Thoracic aorta (tissue), 2 donors: ENCODE measurements at regions not wholly inside any gene's neighbourhood (a gene's known extent, or its start where the extent isn't known, plus 50 kb on each side); places are given as distances from the start of the nearest gene placed in this dataset.

ENCODE experiments used
- ATAC-seq: fragments of 150-250 bp; one replicate; pipeline ENCODE4 v1.8.0; 2017; ENCODE audit warnings: low read depth; ENCODE audit not compliant: insufficient number of reproducible peaks, low FRiP score
- DNase-seq: peaks from one replicate; pipeline ENCODE4 v3.0.0-alpha.2; 2020; ENCODE audit warnings: low spot score
- H3K27ac ChIP-seq, 2 donors: fragments of 200-600 bp; sonication (generic); 1 replicate in 1 of 2; 2 replicates in 1 of 2; pipeline ENCODE4 v1.5.1; 2016; ENCODE audit warnings: mild to moderate bottlenecking in 2 of 2, moderate library complexity in 2 of 2
- H3K27me3 ChIP-seq: fragments of 200-600 bp; sonication (generic); replicated peaks from 2 replicates; pipeline ENCODE4 v1.6.0; 2016; ENCODE audit warnings: mild to moderate bottlenecking; ENCODE audit not compliant: insufficient read depth
- H3K36me3 ChIP-seq: fragments of 200-600 bp; sonication (generic); one replicate; pipeline ENCODE4 v1.5.1; 2016
- H3K4me1 ChIP-seq, 2 donors: fragments of 200-600 bp; sonication (generic); 1 replicate in 1 of 2; 2 replicates in 1 of 2; pipeline versions ENCODE4 v1.5.1 to v1.6.0; 2016; ENCODE audit warnings: low read depth in 2 of 2, mild to moderate bottlenecking in 1 of 2; ENCODE audit not compliant: control insufficient read depth in 1 of 2
- H3K4me3 ChIP-seq: fragments of 200-600 bp; sonication (generic); 2 replicates; pipeline ENCODE4 v1.5.1; 2016; ENCODE audit warnings: mild to moderate bottlenecking
- H3K9me3 ChIP-seq: fragments of 200-600 bp; sonication (generic); 2 replicates; pipeline ENCODE4 v1.5.1; 2016
- TF ChIP-seq, protein P1 (sequence below): fragments of 200-600 bp; sonication (generic); IDR thresholded peaks from one replicate; pipeline ENCODE4 v1.5.1; 2019; ENCODE audit warnings: antibody characterized with exemption

DNA sequence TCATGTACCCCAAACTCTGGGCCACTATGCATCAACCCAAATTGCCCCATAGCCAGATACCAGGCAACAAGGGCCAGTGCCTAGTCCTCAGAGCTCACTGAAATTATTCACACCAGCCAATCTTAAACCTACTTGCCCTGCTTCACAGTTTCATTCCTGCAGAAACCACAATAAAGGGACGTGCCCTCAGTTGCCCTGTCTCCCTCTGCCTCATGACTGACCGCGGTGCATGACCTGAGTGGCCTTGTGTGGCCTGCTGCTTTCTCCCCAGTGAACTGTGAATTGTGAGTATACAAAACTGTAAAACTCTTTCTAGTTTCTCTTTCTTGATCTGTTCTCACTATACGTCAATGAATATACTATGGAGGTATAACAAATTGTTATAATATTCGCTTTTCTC lies 490.9 kb upstream of the MIS18BP1 start:
- no peak for DNase-seq
- no peaks in the 10 kb centered on the region for H3K9me3 ChIP-seq
- no peak for ATAC-seq
- TF ChIP-seq, protein P1, sequence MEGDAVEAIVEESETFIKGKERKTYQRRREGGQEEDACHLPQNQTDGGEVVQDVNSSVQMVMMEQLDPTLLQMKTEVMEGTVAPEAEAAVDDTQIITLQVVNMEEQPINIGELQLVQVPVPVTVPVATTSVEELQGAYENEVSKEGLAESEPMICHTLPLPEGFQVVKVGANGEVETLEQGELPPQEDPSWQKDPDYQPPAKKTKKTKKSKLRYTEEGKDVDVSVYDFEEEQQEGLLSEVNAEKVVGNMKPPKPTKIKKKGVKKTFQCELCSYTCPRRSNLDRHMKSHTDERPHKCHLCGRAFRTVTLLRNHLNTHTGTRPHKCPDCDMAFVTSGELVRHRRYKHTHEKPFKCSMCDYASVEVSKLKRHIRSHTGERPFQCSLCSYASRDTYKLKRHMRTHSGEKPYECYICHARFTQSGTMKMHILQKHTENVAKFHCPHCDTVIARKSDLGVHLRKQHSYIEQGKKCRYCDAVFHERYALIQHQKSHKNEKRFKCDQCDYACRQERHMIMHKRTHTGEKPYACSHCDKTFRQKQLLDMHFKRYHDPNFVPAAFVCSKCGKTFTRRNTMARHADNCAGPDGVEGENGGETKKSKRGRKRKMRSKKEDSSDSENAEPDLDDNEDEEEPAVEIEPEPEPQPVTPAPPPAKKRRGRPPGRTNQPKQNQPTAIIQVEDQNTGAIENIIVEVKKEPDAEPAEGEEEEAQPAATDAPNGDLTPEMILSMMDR = no peak
- no peaks in the 10 kb centered on the region for H3K36me3 ChIP-seq
- no peaks in the 10 kb centered on the region for H3K27me3 ChIP-seq
- no peaks in the 10 kb centered on the region for H3K4me1 ChIP-seq
- H3K27ac ChIP-seq = no peak overlapping the region
- H3K4me3 ChIP-seq = no peak overlapping the region

DNA sequence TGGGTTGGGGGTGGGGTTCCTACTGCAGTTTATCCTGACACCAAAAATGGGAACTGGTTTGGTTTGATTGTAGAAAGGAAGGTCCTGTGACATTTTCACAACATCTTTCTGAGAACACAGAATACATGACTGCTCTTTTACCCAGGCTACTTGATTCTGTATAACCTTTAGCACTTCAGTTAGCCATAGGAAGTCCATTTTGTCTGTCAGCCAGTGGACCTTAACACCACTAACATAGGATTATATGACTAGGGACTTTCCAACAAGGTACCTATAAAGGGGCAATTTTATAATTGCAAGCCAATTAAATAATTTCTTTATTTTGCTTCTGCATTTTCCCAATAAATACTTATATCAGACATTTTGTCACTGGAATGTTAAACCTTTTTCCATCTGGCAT lies 489.2 kb upstream of the MIS18BP1 start:
- DNase-seq (no peak), ATAC-seq (no peak)
- no peaks in the 10 kb centered on the region for H3K27me3 ChIP-seq
- TF ChIP-seq, protein P1 = no peak
- H3K4me1 ChIP-seq = no peaks in the 10 kb centered on the region
- H3K4me3 ChIP-seq = no peak overlapping the region
- no peaks in the 10 kb centered on the region for H3K9me3 ChIP-seq
- H3K27ac ChIP-seq = no peak overlapping the region
- H3K36me3 ChIP-seq = no peaks in the 10 kb centered on the region

DNA sequence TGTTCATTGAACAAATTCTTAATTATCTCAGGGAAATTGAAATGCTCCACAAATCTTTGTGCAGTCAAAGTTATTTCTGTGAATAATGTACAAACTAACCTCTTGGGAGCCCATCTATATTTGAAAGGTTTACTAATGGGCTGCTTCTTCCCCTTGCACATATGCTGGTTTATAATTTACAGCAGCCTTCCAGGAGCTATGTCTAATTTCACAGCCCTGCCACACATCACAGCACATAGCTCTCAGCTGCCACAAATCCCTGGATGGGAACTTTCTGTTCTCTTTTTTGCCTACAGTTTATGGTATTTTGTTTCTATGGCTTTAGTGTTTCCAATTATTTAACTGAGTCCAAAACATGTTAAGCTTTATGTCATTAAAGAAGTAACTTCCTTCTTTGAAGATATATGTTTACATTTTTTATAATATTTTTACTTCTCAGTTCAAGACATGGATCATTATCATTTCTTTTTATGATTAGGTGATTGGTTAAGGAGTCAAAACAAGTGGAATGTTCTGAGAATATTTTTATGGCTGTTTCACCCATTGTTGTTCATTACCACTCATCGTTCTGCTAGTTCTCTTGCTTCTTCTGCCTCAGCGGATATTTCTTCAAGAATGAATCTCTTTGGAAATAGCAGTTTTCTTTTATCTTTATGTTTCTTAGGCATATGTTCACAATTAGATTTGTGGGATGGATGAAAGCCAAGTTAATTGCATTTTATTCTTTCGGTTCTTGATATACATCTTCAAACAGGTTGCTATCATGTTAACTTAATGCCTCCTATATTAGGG lies 475.6 kb upstream of the MIS18BP1 start:
- Histone ChIP-seq H3K9me3 (no peaks in the 10 kb centered on the region), H3K4me1 (no peaks in the 10 kb centered on the region), H3K36me3 (no peaks in the 10 kb centered on the region), H3K27me3 (no peaks in the 10 kb centered on the region), H3K4me3 (no peak overlapping the region), H3K27ac (no peak overlapping the region)
- TF ChIP-seq, protein P1 = no peak
- DNase-seq = no peak
- ATAC-seq = no peak

DNA sequence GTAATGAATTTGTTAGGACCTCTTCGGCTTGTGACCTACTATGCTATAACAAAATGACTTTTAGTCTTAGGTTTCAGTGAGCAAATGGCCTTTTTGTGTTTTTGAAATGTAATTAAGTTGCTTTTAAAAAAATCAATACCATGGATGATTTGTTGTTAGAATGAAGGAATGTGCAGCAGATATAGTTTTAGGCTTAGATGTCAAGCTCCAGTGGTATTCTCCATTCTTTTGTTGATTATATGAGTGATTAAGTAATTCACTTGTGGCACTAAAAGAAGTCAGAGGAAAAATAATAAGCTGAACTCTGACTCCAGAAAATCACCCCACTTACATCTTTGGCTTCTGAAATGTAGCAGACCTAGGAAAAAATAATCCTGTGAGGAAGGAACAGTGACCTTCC lies 474.1 kb upstream of the MIS18BP1 start:
- ATAC-seq (no peak), DNase-seq (no peak)
- Histone ChIP-seq H3K27ac (no peak overlapping the region), H3K9me3 (no peaks in the 10 kb centered on the region), H3K4me1 (no peaks in the 10 kb centered on the region), H3K27me3 (no peaks in the 10 kb centered on the region), H3K36me3 (no peaks in the 10 kb centered on the region), H3K4me3 (no peak overlapping the region)
- TF ChIP-seq, protein P1 = no peak

DNA sequence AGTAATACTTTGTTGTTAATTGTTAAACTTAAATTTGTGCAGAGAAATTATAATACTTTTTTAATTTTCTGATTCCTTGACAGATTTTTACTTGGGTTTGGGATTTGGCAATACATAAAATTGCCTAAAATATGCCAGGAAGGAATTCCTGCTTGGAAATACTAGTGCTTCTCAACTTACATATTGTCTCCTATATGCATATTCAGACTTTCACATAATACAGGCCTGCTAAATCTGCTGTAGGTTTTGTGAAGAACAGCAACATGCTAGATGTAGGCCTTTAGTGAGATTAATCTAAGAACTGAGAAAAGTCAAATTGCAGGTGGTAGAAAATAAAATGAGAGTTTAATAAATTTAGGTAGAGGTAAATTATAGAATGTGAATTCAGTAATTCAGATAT lies 468.5 kb upstream of the MIS18BP1 start:
- no peaks in the 10 kb centered on the region for H3K36me3 ChIP-seq

More for the DNA sequence above, 468.5 kb upstream of the MIS18BP1 start:
- Histone ChIP-seq H3K27ac (no peak overlapping the region), H3K4me1 (no peaks in the 10 kb centered on the region), H3K9me3 (no peaks in the 10 kb centered on the region), H3K27me3 (no peaks in the 10 kb centered on the region), H3K4me3 (no peak overlapping the region)
- ATAC-seq = no peak
- no peak for DNase-seq
- TF ChIP-seq, protein P1 = no peak
